Keratinocyte (primary cell): ENCODE measurements at regions not wholly inside any gene's neighbourhood (a gene's known extent, or its start where the extent isn't known, plus 50 kb on each side); places are given as distances from the start of the nearest gene placed in this dataset.

Experiments
- DNase-seq: peaks from one replicate; pipeline ENCODE4 v3.0.0-alpha.2; 2011; ENCODE audit warnings: low read depth, missing footprints, low spot score
- FAIRE-seq: peaks from 2 replicates; lab custom pipeline; 2011; peaks lifted over from hg19 to GRCh38; lab: Jason Lieb, UNC
- H2AFZ ChIP-seq: 2 replicates; pipeline ENCODE4 v1.6.0; 2012; ENCODE audit warnings: low read length, control low read depth, inconsistent platforms; ENCODE audit not compliant: control insufficient read depth
- H3K27ac ChIP-seq: 2 replicates; pipeline ENCODE4 v1.5.1; 2011; ENCODE audit warnings: low read length; ENCODE audit not compliant: control insufficient read depth, insufficient read depth
- H3K27me3 ChIP-seq: 3 replicates; pipeline ENCODE4 v1.6.0; 2011; ENCODE audit warnings: low read length; ENCODE audit not compliant: control insufficient read depth, insufficient read depth; ENCODE audit errors: extremely low read depth
- H3K36me3 ChIP-seq, 2 experiments: 2 replicates in 1 of 2; 3 replicates in 1 of 2; pipeline ENCODE4 v1.5.1; 2011; ENCODE audit warnings: low read length in 2 of 2, mild to moderate bottlenecking in 1 of 2; ENCODE audit not compliant: control insufficient read depth in 2 of 2, insufficient read depth in 2 of 2; ENCODE audit errors: extremely low read depth in 1 of 2
- H3K4me1 ChIP-seq: 3 replicates; pipeline ENCODE4 v1.5.1; 2011; ENCODE audit warnings: low read length; ENCODE audit not compliant: control insufficient read depth, insufficient read depth; ENCODE audit errors: extremely low read depth
- H3K4me2 ChIP-seq: 3 replicates; pipeline ENCODE4 v1.6.0; 2011; ENCODE audit warnings: low read depth, low read length; ENCODE audit not compliant: control insufficient read depth, insufficient read depth; ENCODE audit errors: extremely low read depth
- H3K4me3 ChIP-seq, 3 experiments: fragments of 200-600 bp in 1 of 3; sonication (generic) in 1 of 3; 2 replicates in 2 of 3; 3 replicates in 1 of 3; pipeline ENCODE4 v1.5.1; 2011 to 2016; ENCODE audit warnings: low read length in 3 of 3, mild to moderate bottlenecking in 3 of 3, control low read depth in 2 of 3, inconsistent platforms in 1 of 3, low read depth in 1 of 3, mixed read lengths in 1 of 3, mixed run types in 1 of 3, moderate library complexity in 1 of 3; ENCODE audit not compliant: control insufficient read depth in 2 of 3, insufficient read depth in 2 of 3; ENCODE audit errors: extremely low read depth in 1 of 3
- H3K79me2 ChIP-seq: 2 replicates; pipeline ENCODE4 v1.6.0; 2012; ENCODE audit warnings: low read length; ENCODE audit not compliant: control insufficient read depth, insufficient read depth
- H3K9ac ChIP-seq: 3 replicates; pipeline ENCODE4 v1.6.0; 2011; ENCODE audit warnings: low read length; ENCODE audit not compliant: control insufficient read depth, insufficient read depth; ENCODE audit errors: extremely low read depth
- H3K9me1 ChIP-seq: 3 replicates; pipeline ENCODE4 v1.6.0; 2011; ENCODE audit warnings: low read length; ENCODE audit not compliant: control insufficient read depth, insufficient read depth; ENCODE audit errors: extremely low read depth
- H3K9me3 ChIP-seq: 2 replicates; pipeline ENCODE4 v1.5.1; 2012; ENCODE audit warnings: low read depth, low read length; ENCODE audit not compliant: control insufficient read depth
- H4K20me1 ChIP-seq: 3 replicates; pipeline ENCODE4 v1.6.0; 2011; ENCODE audit warnings: low read length; ENCODE audit not compliant: control insufficient read depth, insufficient read depth; ENCODE audit errors: extremely low read depth
- EZH2 ChIP-seq: IDR thresholded peaks from one replicate; pipeline ENCODE4 v1.6.1; 2012; ENCODE audit warnings: inconsistent platforms, mild to moderate bottlenecking, low read length, moderate library complexity
- dilution Hi-C: fragments of 300-500 bp; cut with MboI; formaldehyde crosslinking; loops from one replicate; pipeline ENCODE4 v1.7.0; 2020; ENCODE audit warnings: low sequenced_read_pairs; ENCODE audit not compliant: extremely low pct_ligation_motif_present
- TF ChIP-seq, protein P1 (sequence below), 3 experiments: IDR thresholded peaks in 1 of 3; conservative IDR thresholded peaks in 1 of 3; optimal IDR thresholded peaks in 1 of 3; 2 replicates in 2 of 3; 3 replicates in 1 of 3; pipeline versions ENCODE3 to v1.5.1; 2011; ENCODE audit warnings: low read length in 3 of 3, mild to moderate bottlenecking in 3 of 3, moderate library complexity in 2 of 3, control low read depth in 1 of 3, inconsistent platforms in 1 of 3; ENCODE audit not compliant: insufficient read depth in 2 of 3; ENCODE audit errors: extremely low read depth in 1 of 3

DNA sequence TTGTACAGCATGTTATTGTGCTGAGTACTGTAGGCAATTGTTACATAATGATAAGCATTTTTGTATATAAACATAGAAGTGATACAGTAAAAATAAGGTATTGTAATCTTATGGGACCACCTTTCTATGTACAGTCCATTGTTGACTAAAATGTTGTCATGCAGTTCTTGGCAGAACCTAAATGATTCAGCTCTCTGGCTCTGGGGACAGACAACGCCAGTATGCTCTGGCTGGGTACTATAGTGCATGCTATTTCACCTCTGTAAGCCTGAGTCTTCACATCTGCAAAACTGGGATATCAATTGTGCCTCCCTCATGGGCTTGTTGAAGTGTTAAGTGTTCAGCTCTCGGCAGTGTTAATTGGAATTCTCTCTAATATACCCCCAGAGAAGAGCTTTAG is 674.3 kb downstream of the INHBA start:
- H3K27ac ChIP-seq = peak overlapping the region; percentile 80

DNA sequence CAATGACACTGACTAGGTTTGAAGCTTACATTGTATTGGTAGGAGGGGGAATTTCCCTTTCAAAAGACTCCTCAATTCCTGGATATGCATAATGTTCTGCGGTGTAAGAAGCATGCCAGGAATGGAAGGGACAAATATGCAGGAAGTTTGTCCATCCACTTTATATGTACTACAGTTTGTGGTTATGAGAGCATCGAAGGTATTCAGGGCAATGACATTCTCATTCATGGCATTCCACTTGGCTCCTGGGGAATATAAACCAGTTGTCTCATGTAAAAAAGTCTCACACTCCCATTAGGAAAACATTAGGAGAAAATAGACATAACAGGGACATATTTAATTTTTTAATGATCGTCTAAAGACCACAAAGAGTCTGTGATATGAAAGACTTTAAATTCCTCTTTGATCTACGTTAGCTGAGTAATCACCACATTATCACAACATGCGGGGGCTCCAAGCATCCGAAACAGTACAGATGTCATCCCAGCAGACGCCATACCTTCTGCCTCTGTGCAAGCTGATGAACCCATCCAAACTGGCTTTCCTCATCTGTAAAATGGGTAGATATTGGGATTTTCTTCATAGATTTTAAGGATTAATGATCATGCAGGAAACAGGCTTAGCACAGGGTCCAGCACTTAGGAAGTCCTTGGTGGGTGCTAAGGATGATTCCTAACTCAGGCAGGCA is 675.3 kb downstream of the INHBA start:
- TF ChIP-seq, protein P1, sequence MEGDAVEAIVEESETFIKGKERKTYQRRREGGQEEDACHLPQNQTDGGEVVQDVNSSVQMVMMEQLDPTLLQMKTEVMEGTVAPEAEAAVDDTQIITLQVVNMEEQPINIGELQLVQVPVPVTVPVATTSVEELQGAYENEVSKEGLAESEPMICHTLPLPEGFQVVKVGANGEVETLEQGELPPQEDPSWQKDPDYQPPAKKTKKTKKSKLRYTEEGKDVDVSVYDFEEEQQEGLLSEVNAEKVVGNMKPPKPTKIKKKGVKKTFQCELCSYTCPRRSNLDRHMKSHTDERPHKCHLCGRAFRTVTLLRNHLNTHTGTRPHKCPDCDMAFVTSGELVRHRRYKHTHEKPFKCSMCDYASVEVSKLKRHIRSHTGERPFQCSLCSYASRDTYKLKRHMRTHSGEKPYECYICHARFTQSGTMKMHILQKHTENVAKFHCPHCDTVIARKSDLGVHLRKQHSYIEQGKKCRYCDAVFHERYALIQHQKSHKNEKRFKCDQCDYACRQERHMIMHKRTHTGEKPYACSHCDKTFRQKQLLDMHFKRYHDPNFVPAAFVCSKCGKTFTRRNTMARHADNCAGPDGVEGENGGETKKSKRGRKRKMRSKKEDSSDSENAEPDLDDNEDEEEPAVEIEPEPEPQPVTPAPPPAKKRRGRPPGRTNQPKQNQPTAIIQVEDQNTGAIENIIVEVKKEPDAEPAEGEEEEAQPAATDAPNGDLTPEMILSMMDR (optimal IDR thresholded peaks at IDR 0.05 in 1 of 3, IDR thresholded peaks at IDR 0.05 in 1 of 3, conservative IDR thresholded peaks at IDR 0.05 in 1 of 3; ENCODE audit: extremely low read depth in 1 of 3, insufficient read depth in 2 of 3, low read length in 3 of 3) = no peak
- TF ChIP-seq EZH2 = no peak
- Histone ChIP-seq H3K9ac (no peak overlapping the region), H3K4me2 (no peak overlapping the region), H3K9me1 (no peaks in the 10 kb centered on the region), H3K36me3 (no peaks in the 10 kb centered on the region), H3K27me3 (no peaks in the 10 kb centered on the region), H2AFZ (no peak overlapping the region), H4K20me1 (no peaks in the 10 kb centered on the region), H3K9me3 (no peaks in the 10 kb centered on the region), H3K27ac (peak overlapping the region; percentile 80), H3K4me1 (peaks cover 29% of the 10 kb centered on the region), H3K79me2 (no peaks in the 10 kb centered on the region), H3K4me3 (no peak overlapping the region)
- dilution Hi-C loops = no loop called here
- FAIRE-seq = peak; percentile 89
- DNase-seq = no peak

More for the DNA sequence above, 674.3 kb downstream of the INHBA start:
- Histone ChIP-seq H3K9me1 (no peaks in the 10 kb centered on the region), H3K4me1 (peaks cover 33% of the 10 kb centered on the region), H3K4me3 (no peak overlapping the region), H3K36me3 (no peaks in the 10 kb centered on the region), H3K9me3 (no peaks in the 10 kb centered on the region), H3K27me3 (no peaks in the 10 kb centered on the region), H3K79me2 (no peaks in the 10 kb centered on the region), H3K9ac (peak overlapping the region; percentile 8), H2AFZ (no peak overlapping the region), H4K20me1 (no peaks in the 10 kb centered on the region), H3K4me2 (peak overlapping the region; percentile 9)
- dilution Hi-C loops = no loop called here
- DNase-seq (no peak), FAIRE-seq (no peak)
- TF ChIP-seq EZH2 = no peak
- TF ChIP-seq, protein P1 (optimal IDR thresholded peaks at IDR 0.05 in 1 of 3, IDR thresholded peaks at IDR 0.05 in 1 of 3, conservative IDR thresholded peaks at IDR 0.05 in 1 of 3; ENCODE audit: extremely low read depth in 1 of 3, insufficient read depth in 2 of 3, low read length in 3 of 3) = no peak
